ENCODE measurements at regions not wholly inside any gene's neighbourhood (a gene's known extent, or its start where the extent isn't known, plus 50 kb on each side); places are given as distances from the start of the nearest gene placed in this dataset.

- H3K4me2 ChIP-seq (ENCODE audit: low read depth, low read length, poor library complexity, severe bottlenecking) = no peak overlapping the region
- H3K36me3 ChIP-seq (ENCODE audit: low read length) = no peaks in the 10 kb centered on the region
- no peaks in the 10 kb centered on the region for H3K9me2 ChIP-seq (replicated peaks; ENCODE audit: insufficient read depth, low read length)
- H4K20me1 ChIP-seq (ENCODE audit: low read depth, low read length) = no peaks in the 10 kb centered on the region
- no peaks in the 10 kb centered on the region for H3K9me3 ChIP-seq (ENCODE audit: insufficient read depth, low read length)
- no peak overlapping the region for H2AFZ ChIP-seq (ENCODE audit: low read depth, low read length, severe bottlenecking)
- TF ChIP-seq CTCF (IDR thresholded peaks at IDR 0.05; ENCODE audit: insufficient read depth, low read length, poor library complexity, severe bottlenecking) (no peak), EZH2phosphoT487 (conservative IDR thresholded peaks at IDR 0.05; ENCODE audit: low read length) (no peak)
- no peak overlapping the region for H3K9ac ChIP-seq (ENCODE audit: low read length)
- H3K27ac ChIP-seq (ENCODE audit: low read depth, low read length) = no peak overlapping the region
- no peaks in the 10 kb centered on the region for H3K27me3 ChIP-seq (ENCODE audit: low read length)
- H3K4me3 ChIP-seq (ENCODE audit: insufficient read depth, low read length, poor library complexity, severe bottlenecking) = no peak overlapping the region
- H3F3A ChIP-seq (ENCODE audit: insufficient read depth) = no peaks in the 10 kb centered on the region
- no peaks in the 10 kb centered on the region for H3K79me2 ChIP-seq (ENCODE audit: insufficient read depth, low read length)
Measured at GRCh38 chr12:68449196-68449595, 117.0 kb upstream of the MDM1 start.

DNA sequence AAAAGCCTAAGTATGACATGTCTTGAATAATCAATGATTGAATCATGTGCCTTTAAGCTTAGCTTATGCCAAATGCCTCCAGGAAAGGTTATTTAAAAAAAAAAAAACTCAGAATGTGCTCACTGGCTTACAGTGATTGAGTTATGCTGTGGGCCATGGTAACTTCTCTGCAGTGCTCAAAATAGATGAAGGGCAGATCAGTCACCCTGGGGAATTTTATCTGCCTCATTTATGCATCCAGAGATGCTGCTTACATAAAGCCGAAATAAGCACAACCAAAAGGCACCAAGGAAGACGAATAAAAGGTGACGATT lies 118.7 kb upstream of the MDM1 start:
- Histone ChIP-seq H2AFZ (ENCODE audit: low read depth, low read length, severe bottlenecking) (no peak overlapping the region), H3K9me2 (replicated peaks; ENCODE audit: insufficient read depth, low read length) (no peaks in the 10 kb centered on the region), H3K9ac (ENCODE audit: low read length) (no peak overlapping the region), H3K4me2 (ENCODE audit: low read depth, low read length, poor library complexity, severe bottlenecking) (no peak overlapping the region), H3K27me3 (ENCODE audit: low read length) (no peaks in the 10 kb centered on the region), H3F3A (ENCODE audit: insufficient read depth) (no peaks in the 10 kb centered on the region), H3K4me3 (ENCODE audit: insufficient read depth, low read length, poor library complexity, severe bottlenecking) (no peak overlapping the region), H4K20me1 (ENCODE audit: low read depth, low read length) (no peaks in the 10 kb centered on the region), H3K79me2 (ENCODE audit: insufficient read depth, low read length) (no peaks in the 10 kb centered on the region), H3K36me3 (ENCODE audit: low read length) (no peaks in the 10 kb centered on the region), H3K27ac (ENCODE audit: low read depth, low read length) (no peak overlapping the region), H3K9me3 (ENCODE audit: insufficient read depth, low read length) (no peaks in the 10 kb centered on the region)
- TF ChIP-seq EZH2phosphoT487 (conservative IDR thresholded peaks at IDR 0.05; ENCODE audit: low read length) = no peak
- TF ChIP-seq CTCF (IDR thresholded peaks at IDR 0.05; ENCODE audit: insufficient read depth, low read length, poor library complexity, severe bottlenecking) = no peak

- H3K9ac ChIP-seq (ENCODE audit: low read length) = no peak overlapping the region
- H3F3A ChIP-seq (ENCODE audit: insufficient read depth) = no peaks in the 10 kb centered on the region
Measured at GRCh38 chr12:68451261-68452077, 119.3 kb upstream of the MDM1 start.

More at GRCh38 chr12:68451261-68452077, 119.3 kb upstream of the MDM1 start:
- Histone ChIP-seq H3K36me3 (ENCODE audit: low read length) (no peaks in the 10 kb centered on the region), H3K27ac (ENCODE audit: low read depth, low read length) (no peak overlapping the region), H3K4me3 (ENCODE audit: insufficient read depth, low read length, poor library complexity, severe bottlenecking) (no peak overlapping the region), H2AFZ (ENCODE audit: low read depth, low read length, severe bottlenecking) (no peak overlapping the region), H3K4me2 (ENCODE audit: low read depth, low read length, poor library complexity, severe bottlenecking) (no peak overlapping the region), H3K27me3 (ENCODE audit: low read length) (no peaks in the 10 kb centered on the region), H4K20me1 (ENCODE audit: low read depth, low read length) (no peaks in the 10 kb centered on the region), H3K9me2 (replicated peaks; ENCODE audit: insufficient read depth, low read length) (no peaks in the 10 kb centered on the region), H3K79me2 (ENCODE audit: insufficient read depth, low read length) (no peaks in the 10 kb centered on the region), H3K9me3 (ENCODE audit: insufficient read depth, low read length) (no peaks in the 10 kb centered on the region)
- no peak for TF ChIP-seq CTCF (IDR thresholded peaks at IDR 0.05; ENCODE audit: insufficient read depth, low read length, poor library complexity, severe bottlenecking)
- TF ChIP-seq EZH2phosphoT487 (conservative IDR thresholded peaks at IDR 0.05; ENCODE audit: low read length) = no peak
